ENCODE measurements at regions not wholly inside any gene's neighbourhood (a gene's known extent, or its start where the extent isn't known, plus 50 kb on each side); places are given as distances from the start of the nearest gene placed in this dataset.

- no peak for TF ChIP-seq EZH2 (IDR thresholded peaks at IDR 0.05; ENCODE audit: low read length, unreplicated experiment)
- TF ChIP-seq CTCF (conservative IDR thresholded peaks at IDR 0.05; ENCODE audit: low read depth, low read length) = no peak
- no peak for TF ChIP-seq EZH2phosphoT487 (IDR thresholded peaks at IDR 0.05; ENCODE audit: borderline replicate concordance, low read length)
These were observed 190.3 kb upstream of the ANKFN1 start for GRCh38 chr17:55962951-55963401.
